RPMI7951 (cell line): ENCODE measurements at regions not wholly inside any gene's neighbourhood (a gene's known extent, or its start where the extent isn't known, plus 50 kb on each side); places are given as distances from the start of the nearest gene placed in this dataset.
"Not testable (repeated sequence)": the region's sequence is repeated elsewhere in the genome, so short reads cannot be mapped to it uniquely, and the experiment has no call there.

ENCODE experiments used
- DNase-seq: peaks from one replicate; pipeline ENCODE4 v3.0.0-alpha.2; 2012; ENCODE audit warnings: low read depth

DNA sequence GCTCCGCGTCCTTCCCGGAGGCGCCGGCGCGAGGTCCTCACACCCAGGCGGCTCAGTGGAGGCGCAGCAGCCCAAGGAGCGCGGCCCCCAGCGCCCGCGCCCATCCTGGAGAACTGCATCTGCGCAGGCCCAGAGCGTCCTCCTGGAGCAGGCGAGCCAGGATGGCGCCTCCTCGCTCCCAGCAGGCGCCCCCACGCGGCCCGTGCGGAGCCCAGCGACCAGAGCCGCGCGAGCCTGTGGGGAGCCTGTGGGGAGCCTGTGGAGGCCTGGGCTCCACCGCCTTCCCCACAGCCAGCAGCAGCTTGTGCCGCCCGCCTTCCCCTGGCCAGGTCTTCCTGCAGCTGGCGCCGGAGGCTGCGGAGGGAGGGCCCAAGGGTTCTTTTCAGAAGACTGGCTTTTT is 953.9 kb downstream of the TMEM121 start:
- DNase-seq: not testable (repeated sequence)

GRCh38 chr14:106482213-106482612 is 955.8 kb downstream of the TMEM121 start:
- DNase-seq: not testable (repeated sequence)

DNA sequence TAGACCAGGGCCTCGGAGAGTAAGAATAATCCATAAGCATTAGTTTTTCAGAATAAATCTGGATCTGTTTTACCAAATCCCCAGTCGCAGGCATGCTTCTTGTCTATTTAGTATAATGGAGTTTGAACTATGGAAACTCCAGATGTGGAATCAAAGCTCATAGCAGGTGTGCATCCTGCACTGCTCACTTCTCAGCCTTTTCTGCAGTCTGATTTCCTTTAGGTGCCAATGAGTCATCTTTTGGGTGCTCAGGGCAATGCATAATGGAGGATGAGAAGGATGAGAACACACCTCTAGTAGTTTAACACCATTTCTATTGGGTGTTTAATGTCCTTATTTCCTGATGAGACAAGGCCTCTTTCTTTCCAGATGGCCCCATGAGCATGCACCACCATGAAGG is 961.2 kb downstream of the TMEM121 start:
- DNase-seq: no peak

- no peak for DNase-seq
These were observed 961.9 kb downstream of the TMEM121 start for GRCh38 chr14:106488291-106488690.

- no peak for DNase-seq
These were observed 962.9 kb downstream of the TMEM121 start for GRCh38 chr14:106489112-106489881.

- no peak for DNase-seq
These were observed 964.1 kb downstream of the TMEM121 start for GRCh38 chr14:106490442-106490841.

- peak; percentile 11 for DNase-seq
These were observed 965.5 kb downstream of the TMEM121 start for GRCh38 chr14:106491851-106492250.

- no peak for DNase-seq
These were observed 967.8 kb downstream of the TMEM121 start for GRCh38 chr14:106493962-106494823.

DNA sequence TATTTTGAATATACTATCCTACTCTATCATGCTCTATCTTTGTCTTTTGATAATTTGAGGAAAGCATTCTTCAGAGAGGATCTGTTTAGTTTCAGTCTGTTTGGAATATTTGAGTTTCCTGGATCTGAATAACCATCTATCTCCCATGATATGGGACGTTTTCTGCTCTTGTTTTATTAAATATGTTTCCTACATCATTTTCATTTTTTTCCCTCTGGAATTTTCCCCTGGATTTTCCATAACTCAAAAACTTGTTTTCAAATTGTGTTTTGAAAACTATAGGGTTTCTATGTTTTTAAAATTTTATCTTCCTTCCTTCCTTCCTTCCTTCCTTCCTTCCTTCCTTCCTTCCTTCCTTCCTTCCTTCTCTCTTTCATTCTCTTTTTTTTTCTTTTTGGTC is 974.2 kb downstream of the TMEM121 start:
- no peak for DNase-seq

DNA sequence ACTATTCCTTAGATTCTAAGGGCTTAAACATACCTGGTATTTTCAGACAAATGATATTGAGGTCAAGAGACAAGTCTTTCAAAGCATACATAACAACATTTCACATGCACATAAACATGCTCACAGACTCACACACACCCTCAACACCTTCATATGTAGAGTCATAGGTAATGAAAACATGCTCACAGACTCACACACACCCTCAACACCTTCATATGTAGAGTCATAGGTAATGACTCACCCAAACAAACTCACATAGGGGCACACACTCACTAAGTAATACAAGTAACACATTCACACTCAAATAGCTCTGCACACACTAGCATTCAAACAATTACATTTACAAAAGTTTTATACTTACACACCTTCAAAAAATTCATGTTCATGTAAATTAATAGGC is 975.5 kb downstream of the TMEM121 start:
- no peak for DNase-seq

DNA sequence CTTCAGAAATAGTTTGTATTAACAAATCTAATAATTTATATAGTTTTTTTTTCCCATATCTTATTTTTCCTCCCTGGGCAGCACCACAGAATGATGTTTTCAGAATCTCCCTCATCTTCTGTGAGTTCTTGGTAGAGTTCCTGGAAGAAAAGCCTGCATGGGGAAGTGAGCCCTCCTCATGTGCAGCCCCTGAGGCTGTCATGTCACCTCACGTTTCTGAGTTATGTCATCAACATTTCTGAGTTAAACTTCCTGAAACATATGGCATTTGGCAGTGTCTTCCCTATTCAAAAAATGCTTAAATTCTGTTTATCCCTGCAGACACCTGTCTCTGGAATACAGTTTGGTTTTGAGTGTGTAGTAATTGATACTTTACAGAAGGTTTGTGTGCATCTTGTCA is 979.0 kb downstream of the TMEM121 start:
- DNase-seq: no peak

- no peak for DNase-seq
These were observed 980.5 kb downstream of the TMEM121 start for GRCh38 chr14:106506881-106507305.

GRCh38 chr14:106507354-106507753 is 981.0 kb downstream of the TMEM121 start:
- DNase-seq: no peak

- no peak for DNase-seq
These were observed 981.8 kb downstream of the TMEM121 start for GRCh38 chr14:106508216-106508615.

GRCh38 chr14:106509176-106509575 is 982.8 kb downstream of the TMEM121 start:
- DNase-seq: no peak

GRCh38 chr14:106509807-106510206 is 983.4 kb downstream of the TMEM121 start:
- DNase-seq: no peak

GRCh38 chr14:106511006-106511799 is 984.8 kb downstream of the TMEM121 start:
- no peak for DNase-seq

- no peak for DNase-seq
These were observed 985.4 kb downstream of the TMEM121 start for GRCh38 chr14:106511800-106512198.

DNA sequence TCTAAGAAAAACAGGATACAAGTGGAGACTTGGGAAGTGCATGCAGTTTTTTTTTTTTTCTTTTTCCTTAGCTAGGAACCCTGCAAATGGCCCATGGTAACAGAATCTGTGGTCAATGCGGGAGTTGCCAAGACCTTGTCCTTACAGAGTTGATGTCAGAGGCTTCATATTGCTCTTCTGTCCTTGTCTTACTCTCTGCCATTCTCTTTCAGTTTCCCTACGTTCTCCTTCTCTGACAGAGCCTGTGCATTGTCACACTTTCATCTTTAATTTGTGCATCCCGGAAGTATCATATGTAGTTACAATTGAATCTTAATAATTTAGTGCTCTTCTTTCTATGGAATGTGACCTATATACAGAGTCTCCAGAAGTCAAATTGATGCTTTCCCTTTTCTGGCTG is 986.9 kb downstream of the TMEM121 start:
- DNase-seq: no peak

DNA sequence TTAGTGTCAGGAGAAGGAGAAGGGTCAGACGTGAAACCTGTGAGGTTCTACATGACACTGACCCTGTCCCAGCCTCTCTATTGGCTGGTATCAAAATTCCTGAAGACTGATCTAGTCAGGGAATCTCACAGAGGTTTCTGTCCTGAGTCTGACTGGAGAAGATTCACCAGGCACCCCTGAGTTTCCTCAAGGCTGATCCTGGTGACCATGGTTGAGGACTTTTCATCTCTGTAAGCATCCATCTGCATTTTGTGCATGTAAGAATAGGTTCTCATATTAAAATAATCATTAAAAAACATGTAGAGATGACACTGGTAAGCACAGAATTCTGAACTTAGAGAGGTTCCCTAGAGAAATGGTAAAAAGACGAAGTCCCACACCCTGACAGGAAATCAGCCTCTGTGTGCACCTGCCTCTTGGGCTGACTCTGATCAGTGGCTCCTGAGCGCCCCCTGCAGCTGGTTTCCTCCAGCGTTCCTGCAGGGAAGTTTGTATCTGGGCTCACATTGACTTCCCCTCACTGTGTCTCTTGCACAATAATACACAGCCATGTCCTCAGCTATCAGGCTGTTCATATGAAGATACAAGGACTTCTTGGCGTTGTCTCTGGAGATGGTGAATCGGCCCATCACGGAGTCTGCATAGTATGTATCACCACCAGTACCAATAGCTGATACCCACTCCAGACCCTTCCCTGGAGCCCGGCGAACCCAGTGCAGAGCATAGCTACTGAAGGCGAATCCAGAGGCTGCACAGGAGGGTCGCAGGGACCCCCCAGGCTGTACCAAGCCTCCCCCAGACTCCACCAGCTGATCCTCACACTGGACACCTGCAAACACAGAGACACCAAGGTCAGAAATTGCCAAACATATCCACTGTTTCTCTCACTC is 991.9 kb downstream of the TMEM121 start:
- DNase-seq: no peak

GRCh38 chr14:106522118-106522517 is 995.7 kb downstream of the TMEM121 start:
- DNase-seq: not testable (repeated sequence)
